HepG2 (cell line): ENCODE measurements at regions not wholly inside any gene's neighbourhood (a gene's known extent, or its start where the extent isn't known, plus 50 kb on each side); places are given as distances from the start of the nearest gene placed in this dataset.
A peak's percentile ranks its signal among the peaks of the same experiment; 100 is the strongest.

Experiments
- ATAC-seq: fragments of 200-7000 bp; cut with Tn5 transposase; 3 replicates; pipeline ENCODE4 v1.9.1; 2020; ENCODE audit warnings: mild to moderate bottlenecking, moderate library complexity
- BruUV-seq: library from RNA; stranded (reverse); fragments of 400-500 nt; replicated peaks from 2 replicates; lab custom pipeline; 2021; lab: Mats Ljungman, UMichigan
- CTCF ChIA-PET: fragments of 300-600 bp; formaldehyde crosslinking; extraction: SDS; loops from one replicate; lab custom pipeline; 2021; ENCODE audit warnings: low total read pairs, inconsistent platforms, low intra/inter-chr PET ratio; lab: Yijun Ruan, JAX
- POLR2A ChIA-PET: fragments of 350-600 bp; sonication (Branson Sonifier 250); formaldehyde crosslinking; loops from one replicate; lab custom pipeline; 2020; ENCODE audit warnings: antibody characterized with exemption, inconsistent platforms; lab: Yijun Ruan, JAX
- DNase-seq: peaks from one replicate; pipeline ENCODE4 v3.0.0-alpha.2; 2015; ENCODE audit warnings: low spot score
- FAIRE-seq: peaks from 3 replicates; lab custom pipeline; 2011; peaks lifted over from hg19 to GRCh38; lab: Jason Lieb, UNC
- H2AFZ ChIP-seq: one replicate; pipeline ENCODE4 v1.6.1; 2011; ENCODE audit warnings: low read length, inconsistent platforms
- H3K27ac ChIP-seq: fragments of 300-600 bp; 3 replicates; pipeline ENCODE4 v1.8.0; 2011; ENCODE audit warnings: mixed run types, mild to moderate bottlenecking, mixed read lengths, low read length, inconsistent platforms; ENCODE audit not compliant: insufficient read depth; ENCODE audit errors: extremely low read length
- H3K27me3 ChIP-seq, 2 experiments: fragments of 200-600 bp in 1 of 2; 2 replicates in 1 of 2; 3 replicates in 1 of 2; pipeline versions ENCODE4 v1.6.0 to v1.8.0; 2011; ENCODE audit warnings: low read length in 2 of 2, mild to moderate bottlenecking in 2 of 2, moderate library complexity in 2 of 2, inconsistent platforms in 1 of 2; ENCODE audit not compliant: insufficient read depth in 2 of 2, control insufficient read depth in 1 of 2
- H3K36me3 ChIP-seq, 2 experiments: fragments of 200-600 bp in 1 of 2; replicated peaks in 1 of 2; 2 replicates in 1 of 2; 3 replicates in 1 of 2; pipeline versions ENCODE4 v1.5.1 to v1.8.0; 2011; ENCODE audit warnings: low read length in 2 of 2, inconsistent platforms in 1 of 2; ENCODE audit not compliant: insufficient read depth in 2 of 2, control insufficient read depth in 1 of 2
- H3K4me1 ChIP-seq: 2 replicates; pipeline ENCODE4 v1.5.1; 2012; ENCODE audit warnings: low read length, inconsistent platforms; ENCODE audit not compliant: insufficient read depth
- H3K4me2 ChIP-seq: 2 replicates; pipeline ENCODE4 v1.6.0; 2011; ENCODE audit warnings: low read depth, low read length, inconsistent platforms
- H3K4me3 ChIP-seq, 3 experiments: fragments of 200-600 bp in 1 of 3; sonication (generic), shearing (Covaris generic) in 1 of 3; replicated peaks in 1 of 3; 2 replicates each; pipeline ENCODE4 v1.5.1; 2011 to 2016; ENCODE audit warnings: low read length in 3 of 3, inconsistent platforms in 2 of 3, low read depth in 2 of 3, mild to moderate bottlenecking in 2 of 3, control low read depth in 1 of 3, mixed read lengths in 1 of 3; ENCODE audit not compliant: insufficient read depth in 1 of 3
- H3K79me2 ChIP-seq: one replicate; pipeline ENCODE4 v1.6.1; 2011; ENCODE audit warnings: low read length, inconsistent platforms; ENCODE audit not compliant: insufficient read depth
- H3K9ac ChIP-seq: 2 replicates; pipeline ENCODE4 v1.6.0; 2011; ENCODE audit warnings: mild to moderate bottlenecking, low read depth, low read length, inconsistent platforms; ENCODE audit not compliant: insufficient read depth
- H3K9me3 ChIP-seq: 2 replicates; pipeline ENCODE4 v1.5.1; 2012; ENCODE audit warnings: mild to moderate bottlenecking, low read length
- H4K20me1 ChIP-seq: 2 replicates; pipeline ENCODE4 v1.6.0; 2011; ENCODE audit warnings: inconsistent platforms, mild to moderate bottlenecking, low read length, moderate library complexity; ENCODE audit not compliant: insufficient read depth
- ADNP ChIP-seq: sonication (generic); formaldehyde crosslinking; IDR thresholded peaks from 2 replicates; pipeline ENCODE4 v1.4.0; 2020; ENCODE audit warnings: missing genetic modification reagents
- DRAP1 ChIP-seq: IDR thresholded peaks from 2 replicates; pipeline ENCODE4 v1.6.1; 2016; ENCODE audit warnings: missing genetic modification reagents, missing compliant biosample characterization
- ERF ChIP-seq: IDR thresholded peaks from 2 replicates; pipeline ENCODE4 v1.6.1; 2018; ENCODE audit warnings: missing biosample characterization, missing genetic modification reagents
- HNF1A ChIP-seq, 2 experiments: sonication (generic) in 1 of 2; formaldehyde crosslinking in 1 of 2; IDR thresholded peaks; 2 replicates each; pipeline versions ENCODE4 v1.4.0 to v1.6.1; 2016 to 2020; ENCODE audit warnings: borderline replicate concordance in 1 of 2, low read depth in 1 of 2, mild to moderate bottlenecking in 1 of 2, missing genetic modification reagents in 1 of 2
- ZFX ChIP-seq: sonication (generic); formaldehyde crosslinking; IDR thresholded peaks from 2 replicates; pipeline ENCODE4 v1.4.0; 2020; ENCODE audit warnings: mild to moderate bottlenecking, low read depth, missing genetic modification reagents, moderate library complexity
- ZNF20 ChIP-seq: sonication (generic); formaldehyde crosslinking; IDR thresholded peaks from 2 replicates; pipeline ENCODE4 v1.4.0; 2020; ENCODE audit warnings: mild to moderate bottlenecking, moderate library complexity, missing genetic modification reagents
- ZNF329 ChIP-seq: sonication (generic); formaldehyde crosslinking; IDR thresholded peaks from 2 replicates; pipeline ENCODE4 v1.9.0; 2021; ENCODE audit warnings: low read depth, mild to moderate bottlenecking, missing genetic modification reagents
- ZNF816 ChIP-seq: sonication (generic); formaldehyde crosslinking; IDR thresholded peaks from 2 replicates; pipeline ENCODE4 v1.8.0; 2022; ENCODE audit warnings: missing genetic modification reagents, mild to moderate bottlenecking, borderline replicate concordance
- whole genome bisulfite sequencing: methylation state at CpG from one replicate; pipeline ENCODE4 v1.1.6; 2017; ENCODE audit warnings: low lambda C conversion rate; 5-methylcytosine and 5-hydroxymethylcytosine counted together
- in situ Hi-C: cut with HindIII; loops from 2 replicates; pipeline ENCODE4 v1.10.0; 2017; ENCODE audit warnings: low pct_unique_long_range_greater_than_20kb; ENCODE audit not compliant: extremely low pct_ligation_motif_present
- intact Hi-C: fragments of 100-400 bp; cut with micrococcal nuclease; formaldehyde crosslinking; loops from one replicate; pipeline ENCODE4 v1.10.0; 2022; ENCODE audit not compliant: unreplicated experiment
- TF ChIP-seq, protein P1 (sequence below): sonication (generic); formaldehyde crosslinking; IDR thresholded peaks from 2 replicates; pipeline ENCODE4 v1.8.1; 2023; ENCODE audit warnings: mild to moderate bottlenecking, missing genetic modification reagents

DNA sequence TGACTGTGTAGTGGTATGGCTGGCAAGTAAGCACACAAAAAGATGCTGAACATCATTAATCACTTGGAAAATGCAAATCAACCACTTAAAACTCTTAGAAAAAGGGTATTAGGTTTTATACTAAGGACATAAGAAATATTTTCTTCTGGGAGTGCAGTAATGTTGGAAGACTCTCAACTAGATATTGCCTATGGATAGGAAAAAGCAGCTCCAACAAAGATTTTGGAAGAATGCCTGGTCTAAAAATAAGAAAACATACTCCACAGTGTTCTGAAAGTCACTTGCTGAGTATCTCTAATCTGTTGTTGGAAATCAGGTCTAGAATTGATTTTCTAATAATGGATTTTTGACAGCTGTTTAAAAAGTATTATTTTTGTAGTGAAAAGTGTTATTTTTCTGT is 50.8 kb upstream of the PHYHIPL start:
- H2AFZ ChIP-seq = no peak overlapping the region
- FAIRE-seq = no peak
- H3K27me3 ChIP-seq = no peaks in the 10 kb centered on the region
- DNase-seq = no peak
- no peaks in the 10 kb centered on the region for H3K79me2 ChIP-seq
- no peak overlapping the region for H3K4me2 ChIP-seq
- H4K20me1 ChIP-seq = no peaks in the 10 kb centered on the region
- BruUV-seq = no TSS peak
- no peak for ATAC-seq
- no peak for TF ChIP-seq ZNF20
- no peak for TF ChIP-seq ZNF816 (CRISPR knock-in tag)
- TF ChIP-seq HNF1A (IDR thresholded peaks at IDR 0.05; ENCODE audit: low read depth) = no peak
- no peak for TF ChIP-seq HNF1A (CRISPR knock-in tag; IDR thresholded peaks at IDR 0.05; ENCODE audit: borderline replicate concordance)
- TF ChIP-seq, all 625 proteins: peak for 0
- H3K9me3 ChIP-seq = no peaks in the 10 kb centered on the region
- no peaks in the 10 kb centered on the region for H3K36me3 ChIP-seq
- intact Hi-C loops (no loop called here), in situ Hi-C loops (no loop called here)
- H3K4me3 ChIP-seq = no peak overlapping the region
- ChIA-PET POLR2A (no interaction called here), CTCF (no interaction called here)
- H3K27ac ChIP-seq = no peak overlapping the region
- peaks cover 22% of the 10 kb centered on the region for H3K4me1 ChIP-seq
- H3K9ac ChIP-seq = no peak overlapping the region

- in situ Hi-C loops (no loop called here), intact Hi-C loops (no loop called here)
- no peaks in the 10 kb centered on the region for H3K79me2 ChIP-seq
- ATAC-seq (no peak), FAIRE-seq (no peak), DNase-seq (no peak)
- WGBS = 90% methylated on average over 3 of the region's 3 CpGs
- BruUV-seq = no TSS peak
- H3K9ac ChIP-seq = no peak overlapping the region
- no peak for TF ChIP-seq ERF (CRISPR knock-in tag)
- TF ChIP-seq ADNP = no peak
- TF ChIP-seq, protein P1, sequence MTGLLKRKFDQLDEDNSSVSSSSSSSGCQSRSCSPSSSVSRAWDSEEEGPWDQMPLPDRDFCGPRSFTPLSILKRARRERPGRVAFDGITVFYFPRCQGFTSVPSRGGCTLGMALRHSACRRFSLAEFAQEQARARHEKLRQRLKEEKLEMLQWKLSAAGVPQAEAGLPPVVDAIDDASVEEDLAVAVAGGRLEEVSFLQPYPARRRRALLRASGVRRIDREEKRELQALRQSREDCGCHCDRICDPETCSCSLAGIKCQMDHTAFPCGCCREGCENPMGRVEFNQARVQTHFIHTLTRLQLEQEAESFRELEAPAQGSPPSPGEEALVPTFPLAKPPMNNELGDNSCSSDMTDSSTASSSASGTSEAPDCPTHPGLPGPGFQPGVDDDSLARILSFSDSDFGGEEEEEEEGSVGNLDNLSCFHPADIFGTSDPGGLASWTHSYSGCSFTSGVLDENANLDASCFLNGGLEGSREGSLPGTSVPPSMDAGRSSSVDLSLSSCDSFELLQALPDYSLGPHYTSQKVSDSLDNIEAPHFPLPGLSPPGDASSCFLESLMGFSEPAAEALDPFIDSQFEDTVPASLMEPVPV (CRISPR knock-in tag) = no peak
- no peak for TF ChIP-seq DRAP1
- no peak for TF ChIP-seq ZNF329 (CRISPR knock-in tag)
- no peak for TF ChIP-seq ZFX
- peaks cover 22% of the 10 kb centered on the region for H3K4me1 ChIP-seq
- H3K27me3 ChIP-seq = no peaks in the 10 kb centered on the region
- no peak overlapping the region for H3K27ac ChIP-seq
- H3K36me3 ChIP-seq = no peaks in the 10 kb centered on the region
- H3K4me3 ChIP-seq = no peak overlapping the region
- H3K9me3 ChIP-seq = no peaks in the 10 kb centered on the region
- peak overlapping the region; percentile 35 for H2AFZ ChIP-seq
- no peak overlapping the region for H3K4me2 ChIP-seq
- CTCF ChIA-PET = no interaction called here
- H4K20me1 ChIP-seq = no peaks in the 10 kb centered on the region
- POLR2A ChIA-PET = no interaction called here
Observed at GRCh38 chr10:59126261-59126660, 50.2 kb upstream of the PHYHIPL start.
